AG09309 (cell line): ENCODE measurements at regions not wholly inside any gene's neighbourhood (a gene's known extent, or its start where the extent isn't known, plus 50 kb on each side); places are given as distances from the start of the nearest gene placed in this dataset.

Source experiments
- DNase-seq: peaks from one replicate; pipeline ENCODE4 v3.0.0-alpha.2; 2010; ENCODE audit warnings: low read depth
- H3K4me3 ChIP-seq: 2 replicates; pipeline ENCODE4 v1.5.1; 2011; ENCODE audit warnings: mild to moderate bottlenecking, low read depth, low read length, moderate library complexity; ENCODE audit not compliant: control insufficient read depth
- CTCF ChIP-seq: IDR thresholded peaks from 2 replicates; pipeline ENCODE4 v1.5.1; 2011; ENCODE audit warnings: mild to moderate bottlenecking, low read depth, low read length, inconsistent platforms; ENCODE audit not compliant: insufficient read depth, control insufficient read depth; ENCODE audit errors: missing control alignments

GRCh38 chr2:156883804-156884203, 373.7 kb upstream of the GALNT5 start:
- no peak overlapping the region for H3K4me3 ChIP-seq
- no peak for DNase-seq
- no peak for TF ChIP-seq CTCF

GRCh38 chr2:156884216-156884615, 373.3 kb upstream of the GALNT5 start:
- H3K4me3 ChIP-seq, result no peak overlapping the region
- no peak for TF ChIP-seq CTCF
- no peak for DNase-seq

- DNase-seq, result no peak
- no peak overlapping the region for H3K4me3 ChIP-seq
- no peak for TF ChIP-seq CTCF
These were observed 366.9 kb upstream of the GALNT5 start for GRCh38 chr2:156890529-156891148.

GRCh38 chr2:156891609-156892008, 365.9 kb upstream of the GALNT5 start:
- TF ChIP-seq CTCF, result no peak
- no peak overlapping the region for H3K4me3 ChIP-seq
- no peak for DNase-seq

- H3K4me3 ChIP-seq, result peak overlapping the region; percentile 23
- peak; percentile 30 for TF ChIP-seq CTCF
- no peak for DNase-seq
These were observed 364.8 kb upstream of the GALNT5 start for GRCh38 chr2:156892467-156893281.

GRCh38 chr2:156896294-156896693, 361.2 kb upstream of the GALNT5 start:
- TF ChIP-seq CTCF, result no peak
- no peak overlapping the region for H3K4me3 ChIP-seq
- no peak for DNase-seq

- no peak overlapping the region for H3K4me3 ChIP-seq
- DNase-seq, result no peak
- no peak for TF ChIP-seq CTCF
These were observed 360.0 kb upstream of the GALNT5 start for GRCh38 chr2:156897548-156897947.
